ENCODE measurements at regions not wholly inside any gene's neighbourhood (a gene's known extent, or its start where the extent isn't known, plus 50 kb on each side); places are given as distances from the start of the nearest gene placed in this dataset.
"Not testable (repeated sequence)": the region's sequence is repeated elsewhere in the genome, so short reads cannot be mapped to it uniquely, and the experiment has no call there.

- no peak overlapping the region for H3K4me3 ChIP-seq
- H3K9me3 ChIP-seq, result no peaks in the 10 kb centered on the region
- 89 to 100% (median 93%) methylated on average over 1 of the region's 1 CpG for WGBS, 5 donors
- peaks cover 0 to 7% (median 0%) of the 10 kb centered on the region in 6 donors for H3K4me1 ChIP-seq
- TF ChIP-seq POLR2A (IDR thresholded peaks at IDR 0.05), result no peak
- TF ChIP-seq POLR2AphosphoS5 (IDR thresholded peaks at IDR 0.05), result no peak
- TF ChIP-seq, protein P1, sequence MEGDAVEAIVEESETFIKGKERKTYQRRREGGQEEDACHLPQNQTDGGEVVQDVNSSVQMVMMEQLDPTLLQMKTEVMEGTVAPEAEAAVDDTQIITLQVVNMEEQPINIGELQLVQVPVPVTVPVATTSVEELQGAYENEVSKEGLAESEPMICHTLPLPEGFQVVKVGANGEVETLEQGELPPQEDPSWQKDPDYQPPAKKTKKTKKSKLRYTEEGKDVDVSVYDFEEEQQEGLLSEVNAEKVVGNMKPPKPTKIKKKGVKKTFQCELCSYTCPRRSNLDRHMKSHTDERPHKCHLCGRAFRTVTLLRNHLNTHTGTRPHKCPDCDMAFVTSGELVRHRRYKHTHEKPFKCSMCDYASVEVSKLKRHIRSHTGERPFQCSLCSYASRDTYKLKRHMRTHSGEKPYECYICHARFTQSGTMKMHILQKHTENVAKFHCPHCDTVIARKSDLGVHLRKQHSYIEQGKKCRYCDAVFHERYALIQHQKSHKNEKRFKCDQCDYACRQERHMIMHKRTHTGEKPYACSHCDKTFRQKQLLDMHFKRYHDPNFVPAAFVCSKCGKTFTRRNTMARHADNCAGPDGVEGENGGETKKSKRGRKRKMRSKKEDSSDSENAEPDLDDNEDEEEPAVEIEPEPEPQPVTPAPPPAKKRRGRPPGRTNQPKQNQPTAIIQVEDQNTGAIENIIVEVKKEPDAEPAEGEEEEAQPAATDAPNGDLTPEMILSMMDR (IDR thresholded peaks at IDR 0.05 in 8 of 11, conservative IDR thresholded peaks at IDR 0.05 in 3 of 11), result no peak
- intact Hi-C loops (cut with DNase I; ENCODE audit: low total_unique reads), result no loop called here
- peak overlapping the region in 1 of 8 donors; percentile 47 for H3K27ac ChIP-seq
- H3K36me3 ChIP-seq, result no peaks in the 10 kb centered on the region
- no peaks in the 10 kb centered on the region for H3K27me3 ChIP-seq (replicated peaks in 1 of 7)
- no peak for DNase-seq
Observed at GRCh38 chr14:71799841-71800240, 132.4 kb upstream of the RGS6 start.

DNA sequence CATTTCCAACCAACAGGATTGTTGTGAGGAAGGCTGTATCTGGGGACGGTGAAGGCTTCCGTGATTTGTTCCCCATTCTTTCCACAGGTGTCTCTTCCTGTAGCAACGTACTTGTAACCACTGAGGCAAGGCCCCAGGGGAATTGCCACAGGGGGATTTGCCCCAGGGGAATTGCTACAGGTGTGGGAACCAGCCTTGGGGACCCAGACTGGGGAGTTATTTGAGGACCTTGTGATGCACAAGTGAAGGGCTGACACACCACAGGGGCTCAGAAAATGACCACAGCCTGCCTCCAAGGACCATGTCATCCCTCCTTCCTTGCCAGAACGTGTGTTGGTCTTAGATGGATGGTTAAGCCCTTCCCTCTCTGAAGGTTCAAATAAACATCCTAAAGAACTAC lies 131.4 kb upstream of the RGS6 start:
- intact Hi-C loops (cut with DNase I; ENCODE audit: low total_unique reads), result no loop called here
- Histone ChIP-seq H3K36me3 (no peaks in the 10 kb centered on the region), H3K4me3 (no peak overlapping the region), H3K27ac (no peak overlapping the region), H3K9me3 (no peaks in the 10 kb centered on the region), H3K27me3 (replicated peaks in 1 of 7) (no peaks in the 10 kb centered on the region), H3K4me1 (peaks cover 0 to 7% (median 0%) of the 10 kb centered on the region in 6 donors)
- DNase-seq, result no peak
- WGBS, 5 donors, result 67 to 80% (median 72%) methylated on average over 4 of the region's 4 CpGs
- TF ChIP-seq POLR2A (IDR thresholded peaks at IDR 0.05) (no peak), POLR2AphosphoS5 (IDR thresholded peaks at IDR 0.05) (no peak)
- TF ChIP-seq, protein P1 (IDR thresholded peaks at IDR 0.05 in 8 of 11, conservative IDR thresholded peaks at IDR 0.05 in 3 of 11), result no peak

DNA sequence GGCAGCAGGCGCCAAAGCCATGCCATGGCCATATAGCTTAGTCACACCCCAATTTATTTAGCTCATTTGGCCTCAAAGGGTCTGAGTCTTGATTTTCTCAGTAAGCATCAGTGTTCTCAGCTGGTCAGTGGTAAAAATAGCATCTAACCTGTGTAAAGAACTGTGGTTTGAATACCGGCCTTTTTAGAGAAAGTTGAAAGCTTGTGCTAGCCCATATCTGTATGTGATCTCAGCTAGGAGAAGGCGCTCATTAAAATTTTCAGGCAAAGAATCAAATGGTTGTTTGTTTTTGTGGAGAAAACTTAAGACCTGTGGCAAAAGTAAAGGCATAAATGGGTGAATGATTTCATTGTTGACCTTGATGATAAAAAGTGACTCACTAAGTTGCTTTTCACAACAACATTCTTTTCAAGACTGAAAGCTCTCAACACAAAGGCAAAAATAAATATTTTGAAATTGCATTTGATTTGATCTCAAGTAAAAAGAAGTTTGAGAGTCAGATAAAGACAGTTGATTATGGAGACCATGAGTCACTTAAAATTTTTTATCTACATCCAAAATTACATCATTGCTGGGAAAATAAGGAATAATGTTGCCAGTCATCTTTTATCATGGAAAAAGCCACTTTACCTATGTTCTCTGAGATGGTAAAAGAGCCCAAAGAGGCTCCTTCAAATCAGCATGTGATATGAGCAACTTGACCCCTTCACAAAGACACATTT lies 128.5 kb upstream of the RGS6 start:
- H3K27me3 ChIP-seq (replicated peaks in 1 of 7), result no peaks in the 10 kb centered on the region
- H3K4me3 ChIP-seq, result no peak overlapping the region
- WGBS, 5 donors, result 84 to 93% (median 90%) methylated on average over 3 of the region's 3 CpGs
- no peak for DNase-seq
- no peaks in the 10 kb centered on the region for H3K36me3 ChIP-seq
- intact Hi-C loops (cut with DNase I; ENCODE audit: low total_unique reads), result no loop called here
- H3K9me3 ChIP-seq, result no peaks in the 10 kb centered on the region
- no peak for TF ChIP-seq POLR2A (IDR thresholded peaks at IDR 0.05)
- TF ChIP-seq, protein P1 (IDR thresholded peaks at IDR 0.05 in 8 of 11, conservative IDR thresholded peaks at IDR 0.05 in 3 of 11), result no peak
- no peak for TF ChIP-seq POLR2AphosphoS5 (IDR thresholded peaks at IDR 0.05)
- no peak overlapping the region for H3K27ac ChIP-seq
- peaks cover 0 to 7% (median 0%) of the 10 kb centered on the region in 6 donors for H3K4me1 ChIP-seq

GRCh38 chr14:71804992-71805391 lies 127.2 kb upstream of the RGS6 start:
- 85 to 100% (median 95%) methylated on average over 2 of the region's 2 CpGs for WGBS, 5 donors
- no peak overlapping the region for H3K27ac ChIP-seq
- TF ChIP-seq POLR2A (IDR thresholded peaks at IDR 0.05) (no peak), POLR2AphosphoS5 (IDR thresholded peaks at IDR 0.05) (no peak)
- TF ChIP-seq, protein P1 (IDR thresholded peaks at IDR 0.05 in 8 of 11, conservative IDR thresholded peaks at IDR 0.05 in 3 of 11), result no peak

DNA sequence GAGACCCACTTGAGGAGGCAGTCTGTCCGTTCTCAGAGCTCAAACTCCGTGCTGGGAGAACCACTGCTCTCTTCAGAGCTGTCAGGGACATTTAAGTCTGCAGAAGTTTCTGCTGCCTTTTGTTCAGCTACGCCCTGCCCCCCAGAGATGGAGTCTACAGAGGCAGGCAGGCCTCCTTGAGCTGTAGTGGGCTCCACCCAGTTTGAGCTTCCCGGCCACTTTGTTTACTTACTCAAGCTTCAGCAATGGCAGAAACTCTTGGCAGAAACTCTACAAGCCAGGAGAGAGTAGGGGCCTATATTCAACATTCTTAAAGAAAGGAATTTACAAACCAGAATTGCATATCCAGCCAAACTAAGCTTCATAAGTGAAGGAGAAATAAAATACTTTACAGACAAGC lies 125.2 kb upstream of the RGS6 start:
- H3K27me3 ChIP-seq (replicated peaks in 1 of 7); H3K36me3 ChIP-seq; H3K4me3 ChIP-seq; H3K4me1 ChIP-seq; H3K27ac ChIP-seq; DNase-seq; intact Hi-C loops (cut with DNase I; ENCODE audit: low total_unique reads): not testable (repeated sequence)
- 68 to 87% (median 77%) methylated on average over 1 to 4 of the region's 4 CpGs for WGBS, 5 donors
- H3K9me3 ChIP-seq, result peaks cover 0 to 11% (median 0%) of the 10 kb centered on the region in 8 donors

More at GRCh38 chr14:71804992-71805391, 127.2 kb upstream of the RGS6 start:
- DNase-seq, result no peak
- no peaks in the 10 kb centered on the region for H3K9me3 ChIP-seq
- no peaks in the 10 kb centered on the region for H3K27me3 ChIP-seq (replicated peaks in 1 of 7)
- no peaks in the 10 kb centered on the region for H3K4me1 ChIP-seq
- intact Hi-C loops (cut with DNase I; ENCODE audit: low total_unique reads), result no loop called here
- no peaks in the 10 kb centered on the region for H3K36me3 ChIP-seq
- H3K4me3 ChIP-seq, result no peak overlapping the region

- H3K27me3 ChIP-seq (replicated peaks in 1 of 7); DNase-seq; intact Hi-C loops (cut with DNase I; ENCODE audit: low total_unique reads); H3K4me3 ChIP-seq; H3K27ac ChIP-seq; H3K36me3 ChIP-seq; H3K4me1 ChIP-seq: not testable (repeated sequence)
- H3K9me3 ChIP-seq, result peaks cover 0 to 11% (median 0%) of the 10 kb centered on the region in 8 donors
- WGBS, 5 donors, result 75 to 91% (median 83%) methylated on average over 4 of the region's 4 CpGs
Observed at GRCh38 chr14:71810800-71811199, 121.4 kb upstream of the RGS6 start.
